GM20000 (cell line): ENCODE measurements at regions not wholly inside any gene's neighbourhood (a gene's known extent, or its start where the extent isn't known, plus 50 kb on each side); places are given as distances from the start of the nearest gene placed in this dataset.

Source experiments
- DNase-seq: peaks from one replicate; pipeline ENCODE4 v3.0.0; 2012; ENCODE audit warnings: low spot score
- CTCF ChIP-seq: IDR thresholded peaks from 2 replicates; pipeline ENCODE4 v1.5.1; 2012; ENCODE audit warnings: mild to moderate bottlenecking, control low read depth; ENCODE audit errors: extremely low read depth, missing control alignments

GRCh38 chr2:220995581-220995980 lies 576.5 kb downstream of the EPHA4 start:
- no peak for DNase-seq
- TF ChIP-seq CTCF, result no peak

GRCh38 chr2:220998156-220998555 lies 573.9 kb downstream of the EPHA4 start:
- no peak for DNase-seq
- TF ChIP-seq CTCF, result no peak

- DNase-seq, result no peak
- no peak for TF ChIP-seq CTCF
Observed at GRCh38 chr2:220999356-220999755, 572.7 kb downstream of the EPHA4 start.

- no peak for TF ChIP-seq CTCF
- DNase-seq, result no peak
Observed at GRCh38 chr2:221001381-221001801, 570.7 kb downstream of the EPHA4 start.

- TF ChIP-seq CTCF, result no peak
- no peak for DNase-seq
Observed at GRCh38 chr2:221002101-221002685, 569.9 kb downstream of the EPHA4 start.

GRCh38 chr2:221005338-221005737 lies 566.8 kb downstream of the EPHA4 start:
- no peak for TF ChIP-seq CTCF
- no peak for DNase-seq

- no peak for DNase-seq
- TF ChIP-seq CTCF, result no peak
Observed at GRCh38 chr2:221006084-221006483, 566.0 kb downstream of the EPHA4 start.
